Aorta (tissue), 5 donors: ENCODE measurements at regions not wholly inside any gene's neighbourhood (a gene's known extent, or its start where the extent isn't known, plus 50 kb on each side); places are given as distances from the start of the nearest gene placed in this dataset.

Experiments used
- ATAC-seq: fragments of 200-7000 bp; cut with Tn5 transposase; one replicate; pipeline ENCODE4 v1.9.1; 2022; ENCODE audit warnings: moderate library complexity; ENCODE audit not compliant: low FRiP score
- DNase-seq, 2 donors: peaks; one replicate each; pipeline ENCODE4 v3.0.0-alpha.2; 2020
- H3K27ac ChIP-seq, 2 donors: one replicate each; pipeline ENCODE4 v1.5.1; 2013; ENCODE audit warnings: low read length in 2 of 2, mild to moderate bottlenecking in 2 of 2, moderate library complexity in 2 of 2, control low read depth in 1 of 2, inconsistent platforms in 1 of 2, low read depth in 1 of 2
- H3K27me3 ChIP-seq, 2 donors: one replicate each; pipeline ENCODE4 v1.6.1; 2013; ENCODE audit warnings: control low read depth in 1 of 2, low read length in 1 of 2, mild to moderate bottlenecking in 1 of 2, moderate library complexity in 1 of 2; ENCODE audit not compliant: insufficient read depth in 2 of 2, control insufficient read depth in 1 of 2
- H3K36me3 ChIP-seq, 2 donors: one replicate each; pipeline ENCODE4 v1.6.1; 2013; ENCODE audit warnings: control low read depth in 1 of 2, low read length in 1 of 2, mild to moderate bottlenecking in 1 of 2; ENCODE audit not compliant: insufficient read depth in 2 of 2, control insufficient read depth in 1 of 2
- H3K4me1 ChIP-seq, 2 donors: one replicate each; pipeline ENCODE4 v1.6.1; 2013; ENCODE audit warnings: low read length in 2 of 2, control low read depth in 1 of 2, mild to moderate bottlenecking in 1 of 2, moderate library complexity in 1 of 2; ENCODE audit not compliant: insufficient read depth in 2 of 2, control insufficient read depth in 1 of 2
- H3K4me3 ChIP-seq, 2 donors: one replicate each; pipeline ENCODE4 v1.5.1; 2013; ENCODE audit warnings: low read length in 2 of 2, control low read depth in 1 of 2, mild to moderate bottlenecking in 1 of 2
- H3K9me3 ChIP-seq: one replicate; pipeline ENCODE4 v1.6.1; 2013; ENCODE audit warnings: mild to moderate bottlenecking, low read length; ENCODE audit not compliant: control insufficient read depth
- WGBS, 2 donors: extraction: QIAGEN DNeasy Blood & Tissue Kit; methylation state at CpG; one replicate each; pipeline ENCODE4 v1.1.7; 2013; 5-methylcytosine and 5-hydroxymethylcytosine counted together
- intact Hi-C, 2 donors: fragments of 100-400 bp; cut with DNase I; formaldehyde crosslinking; loops; one replicate each; pipeline versions ENCODE4 v1.14.2 to v1.15.0; 2022
- donor health status: healthy with polysubstance abuse.
- donor health status: Bipolar disorder and iron deficiency.
- donor health status: DM: no; HTN: no; CAD: no.
- donor health status: DM: no; HTN: no; CAD: no.
- donor health status: DM: yes; HTN: yes; CAD: no.

- Histone ChIP-seq H3K27me3 (no peaks in the 10 kb centered on the region), H3K4me3 (no peak overlapping the region), H3K4me1 (no peaks in the 10 kb centered on the region), H3K36me3 (no peaks in the 10 kb centered on the region), H3K27ac (no peak overlapping the region), H3K9me3 (no peaks in the 10 kb centered on the region)
- DNase-seq (no peak), ATAC-seq (no peak)
- 84 to 91% methylated on average over 7 of the region's 7 CpGs for WGBS, 2 donors
- intact Hi-C loops: no loop called here
These were observed 229.9 kb downstream of the CDC5L start for GRCh38 chr6:44617416-44617815.

- Histone ChIP-seq H3K27me3 (no peaks in the 10 kb centered on the region), H3K36me3 (no peaks in the 10 kb centered on the region), H3K4me3 (no peak overlapping the region), H3K27ac (no peak overlapping the region), H3K4me1 (no peaks in the 10 kb centered on the region), H3K9me3 (no peaks in the 10 kb centered on the region)
- ATAC-seq (no peak), DNase-seq (no peak)
- WGBS, 2 donors: 65 to 79% methylated on average over 4 of the region's 4 CpGs
- intact Hi-C loops: no loop called here
These were observed 230.9 kb downstream of the CDC5L start for GRCh38 chr6:44618371-44618770.

GRCh38 chr6:44620922-44621321, 233.4 kb downstream of the CDC5L start:
- Histone ChIP-seq H3K4me1 (no peaks in the 10 kb centered on the region), H3K36me3 (no peaks in the 10 kb centered on the region), H3K9me3 (no peaks in the 10 kb centered on the region), H3K4me3 (no peak overlapping the region), H3K27ac (no peak overlapping the region), H3K27me3 (no peaks in the 10 kb centered on the region)
- no peak for ATAC-seq
- WGBS, 2 donors: 81 to 86% methylated on average over 4 of the region's 4 CpGs
- no peak for DNase-seq
- intact Hi-C loops: no loop called here

GRCh38 chr6:44621846-44622245, 234.3 kb downstream of the CDC5L start:
- ATAC-seq: no peak
- H3K9me3 ChIP-seq: no peaks in the 10 kb centered on the region
- 42 to 53% methylated on average over 2 of the region's 2 CpGs for WGBS, 2 donors

GRCh38 chr6:44622555-44622954, 235.0 kb downstream of the CDC5L start:
- ATAC-seq (no peak), DNase-seq (no peak)
- Histone ChIP-seq H3K36me3 (no peaks in the 10 kb centered on the region), H3K27ac (no peak overlapping the region), H3K27me3 (no peaks in the 10 kb centered on the region), H3K4me1 (no peaks in the 10 kb centered on the region), H3K4me3 (no peak overlapping the region), H3K9me3 (no peaks in the 10 kb centered on the region)
- WGBS, 2 donors: 89% methylated on average over 8 of the region's 8 CpGs
- intact Hi-C loops: no loop called here

More at GRCh38 chr6:44621846-44622245, 234.3 kb downstream of the CDC5L start:
- intact Hi-C loops: no loop called here
- Histone ChIP-seq H3K4me3 (no peak overlapping the region), H3K27ac (no peak overlapping the region), H3K4me1 (no peaks in the 10 kb centered on the region), H3K27me3 (no peaks in the 10 kb centered on the region), H3K36me3 (no peaks in the 10 kb centered on the region)
- DNase-seq: no peak

- Histone ChIP-seq H3K27me3 (no peaks in the 10 kb centered on the region), H3K36me3 (no peaks in the 10 kb centered on the region), H3K4me1 (no peaks in the 10 kb centered on the region), H3K9me3 (no peaks in the 10 kb centered on the region), H3K27ac (no peak overlapping the region), H3K4me3 (no peak overlapping the region)
- intact Hi-C loops: no loop called here
- DNase-seq (no peak), ATAC-seq (no peak)
- WGBS, 2 donors: 84 to 87% methylated on average over 2 of the region's 2 CpGs
These were observed 235.4 kb downstream of the CDC5L start for GRCh38 chr6:44622956-44623355.

GRCh38 chr6:44624226-44624625, 236.7 kb downstream of the CDC5L start:
- no peak for DNase-seq
- WGBS, 2 donors: 78 to 81% methylated on average over 5 of the region's 5 CpGs
- no peaks in the 10 kb centered on the region for H3K27me3 ChIP-seq
- no peaks in the 10 kb centered on the region for H3K4me1 ChIP-seq
- H3K27ac ChIP-seq: no peak overlapping the region
- H3K36me3 ChIP-seq: no peaks in the 10 kb centered on the region
- H3K4me3 ChIP-seq: no peak overlapping the region
- no peaks in the 10 kb centered on the region for H3K9me3 ChIP-seq
- intact Hi-C loops: no loop called here
- ATAC-seq: no peak

- Histone ChIP-seq H3K4me3 (no peak overlapping the region), H3K27me3 (no peaks in the 10 kb centered on the region), H3K4me1 (no peaks in the 10 kb centered on the region), H3K27ac (no peak overlapping the region), H3K9me3 (no peaks in the 10 kb centered on the region), H3K36me3 (no peaks in the 10 kb centered on the region)
- ATAC-seq (no peak), DNase-seq (no peak)
- WGBS, 2 donors: 91 to 92% methylated on average over 8 of the region's 8 CpGs
- intact Hi-C loops: no loop called here
These were observed 237.5 kb downstream of the CDC5L start for GRCh38 chr6:44624936-44625573.

GRCh38 chr6:44625996-44626395, 238.5 kb downstream of the CDC5L start:
- H3K4me1 ChIP-seq: no peaks in the 10 kb centered on the region
- H3K9me3 ChIP-seq: no peaks in the 10 kb centered on the region
- DNase-seq (no peak), ATAC-seq (no peak)
- no peak overlapping the region for H3K27ac ChIP-seq
- intact Hi-C loops: no loop called here
- H3K27me3 ChIP-seq: peaks cover 0 to under 1% of the 10 kb centered on the region in 2 donors
- no peak overlapping the region for H3K4me3 ChIP-seq
- WGBS, 2 donors: 90 to 96% methylated on average over 2 of the region's 2 CpGs
- H3K36me3 ChIP-seq: no peaks in the 10 kb centered on the region
